Chondrocyte (in vitro differentiated cells): ENCODE measurements at regions not wholly inside any gene's neighbourhood (a gene's known extent, or its start where the extent isn't known, plus 50 kb on each side); places are given as distances from the start of the nearest gene placed in this dataset.

Source experiments
- DNase-seq: peaks from one replicate; pipeline ENCODE4 v3.0.0; 2021; ENCODE audit warnings: mixed read lengths, low spot score
- H3K27ac Mint-ChIP-seq: one replicate; pipeline ENCODE4 v1.8.0; 2021; ENCODE audit warnings: mild to moderate bottlenecking, moderate library complexity, mixed read lengths; ENCODE audit not compliant: unreplicated experiment
- H3K27me3 Mint-ChIP-seq: 2 replicates; pipeline ENCODE4 v1.8.0; 2021; ENCODE audit warnings: low read depth, mixed read lengths
- H3K36me3 Mint-ChIP-seq: 2 replicates; pipeline ENCODE4 v1.8.0; 2021; ENCODE audit warnings: low read depth, mixed read lengths
- H3K4me1 Mint-ChIP-seq: 2 replicates; pipeline ENCODE4 v1.8.0; 2021; ENCODE audit warnings: low read depth, mild to moderate bottlenecking, mixed read lengths
- H3K4me3 Mint-ChIP-seq: one replicate; pipeline ENCODE4 v1.8.0; 2021; ENCODE audit warnings: mild to moderate bottlenecking, moderate library complexity, mixed read lengths; ENCODE audit not compliant: unreplicated experiment
- H3K9me3 Mint-ChIP-seq: 2 replicates; pipeline ENCODE4 v1.8.0; 2021; ENCODE audit warnings: low read depth, mixed read lengths
- TF ChIP-seq, protein P1 (sequence below): fragments of 200-600 bp; sonication (generic); IDR thresholded peaks from 2 replicates; pipeline ENCODE4 v1.5.0; 2021; ENCODE audit warnings: antibody characterized with exemption, mild to moderate bottlenecking, moderate library complexity

GRCh38 chr10:118513174-118513573 lies 82.3 kb downstream of the PRLHR start:
- H3K36me3 Mint-ChIP-seq: no peaks in the 10 kb centered on the region
- H3K4me1 Mint-ChIP-seq: no peaks in the 10 kb centered on the region
- TF ChIP-seq, protein P1, sequence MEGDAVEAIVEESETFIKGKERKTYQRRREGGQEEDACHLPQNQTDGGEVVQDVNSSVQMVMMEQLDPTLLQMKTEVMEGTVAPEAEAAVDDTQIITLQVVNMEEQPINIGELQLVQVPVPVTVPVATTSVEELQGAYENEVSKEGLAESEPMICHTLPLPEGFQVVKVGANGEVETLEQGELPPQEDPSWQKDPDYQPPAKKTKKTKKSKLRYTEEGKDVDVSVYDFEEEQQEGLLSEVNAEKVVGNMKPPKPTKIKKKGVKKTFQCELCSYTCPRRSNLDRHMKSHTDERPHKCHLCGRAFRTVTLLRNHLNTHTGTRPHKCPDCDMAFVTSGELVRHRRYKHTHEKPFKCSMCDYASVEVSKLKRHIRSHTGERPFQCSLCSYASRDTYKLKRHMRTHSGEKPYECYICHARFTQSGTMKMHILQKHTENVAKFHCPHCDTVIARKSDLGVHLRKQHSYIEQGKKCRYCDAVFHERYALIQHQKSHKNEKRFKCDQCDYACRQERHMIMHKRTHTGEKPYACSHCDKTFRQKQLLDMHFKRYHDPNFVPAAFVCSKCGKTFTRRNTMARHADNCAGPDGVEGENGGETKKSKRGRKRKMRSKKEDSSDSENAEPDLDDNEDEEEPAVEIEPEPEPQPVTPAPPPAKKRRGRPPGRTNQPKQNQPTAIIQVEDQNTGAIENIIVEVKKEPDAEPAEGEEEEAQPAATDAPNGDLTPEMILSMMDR: no peak
- no peak overlapping the region for H3K4me3 Mint-ChIP-seq
- peaks cover 2% of the 10 kb centered on the region for H3K27me3 Mint-ChIP-seq
- H3K9me3 Mint-ChIP-seq: peaks cover 8% of the 10 kb centered on the region
- no peak overlapping the region for H3K27ac Mint-ChIP-seq
- no peak for DNase-seq

GRCh38 chr10:118511711-118512110 lies 83.7 kb downstream of the PRLHR start:
- no peak for DNase-seq
- peaks cover 2% of the 10 kb centered on the region for H3K27me3 Mint-ChIP-seq
- H3K27ac Mint-ChIP-seq: no peak overlapping the region
- no peaks in the 10 kb centered on the region for H3K36me3 Mint-ChIP-seq
- no peak overlapping the region for H3K4me3 Mint-ChIP-seq
- H3K9me3 Mint-ChIP-seq: no peaks in the 10 kb centered on the region
- H3K4me1 Mint-ChIP-seq: no peaks in the 10 kb centered on the region
- TF ChIP-seq, protein P1: no peak

DNA sequence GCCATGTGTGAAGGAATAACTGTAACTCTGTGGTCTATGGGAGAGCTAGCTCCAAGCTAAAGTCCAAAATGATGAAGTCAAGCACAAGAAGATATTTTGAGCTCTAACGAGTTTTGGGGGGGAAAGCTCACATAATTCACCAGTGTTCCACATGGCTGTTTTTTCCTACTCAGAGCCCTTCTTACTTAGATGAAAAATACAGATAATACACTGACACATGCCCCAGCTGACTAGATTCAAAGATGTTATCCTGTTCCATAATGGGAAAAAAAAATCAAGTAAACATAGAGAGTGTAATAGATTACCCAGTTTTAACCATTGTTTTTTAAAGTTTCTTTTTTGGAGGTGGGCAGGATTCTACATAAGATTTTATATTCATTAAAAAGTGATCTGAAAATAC lies 86.6 kb downstream of the PRLHR start:
- Mint-ChIP-seq H3K9me3 (no peaks in the 10 kb centered on the region), H3K27me3 (no peaks in the 10 kb centered on the region), H3K27ac (no peak overlapping the region), H3K4me1 (peaks cover 4% of the 10 kb centered on the region), H3K36me3 (no peaks in the 10 kb centered on the region), H3K4me3 (no peak overlapping the region)
- TF ChIP-seq, protein P1: no peak
- no peak for DNase-seq

DNA sequence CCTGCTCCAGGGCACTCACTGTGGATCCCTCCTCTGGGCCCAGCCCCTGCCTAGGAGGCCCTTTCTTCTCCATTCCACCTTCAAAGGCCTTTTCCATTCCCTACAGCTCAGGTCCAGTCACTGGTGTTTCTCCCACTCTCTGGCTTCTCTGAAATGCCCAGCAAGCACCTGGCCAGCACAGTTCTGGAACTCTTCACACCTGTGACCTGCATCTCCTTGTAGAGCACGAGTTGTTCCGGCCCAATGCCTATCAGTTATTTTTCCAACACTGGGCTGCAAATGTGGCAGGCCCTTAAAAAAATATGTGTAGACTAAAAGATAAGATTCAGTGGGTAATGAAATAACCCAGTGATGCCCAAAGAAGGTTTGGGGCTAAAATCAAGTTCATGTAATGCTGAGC lies 87.1 kb downstream of the PRLHR start:
- TF ChIP-seq, protein P1: no peak
- Mint-ChIP-seq H3K4me3 (no peak overlapping the region), H3K36me3 (no peaks in the 10 kb centered on the region), H3K27ac (no peak overlapping the region), H3K27me3 (no peaks in the 10 kb centered on the region), H3K4me1 (peaks cover 4% of the 10 kb centered on the region), H3K9me3 (no peaks in the 10 kb centered on the region)
- DNase-seq: no peak

- Mint-ChIP-seq H3K4me1 (peaks cover 4% of the 10 kb centered on the region), H3K4me3 (no peak overlapping the region), H3K9me3 (no peaks in the 10 kb centered on the region), H3K27ac (no peak overlapping the region), H3K36me3 (no peaks in the 10 kb centered on the region), H3K27me3 (no peaks in the 10 kb centered on the region)
- TF ChIP-seq, protein P1: no peak
- DNase-seq: no peak
Measured at GRCh38 chr10:118506671-118507590, 88.5 kb downstream of the PRLHR start.
